Activated CD8-positive, alpha-beta T cell treated with anti-CD3 and anti-CD28 coated beads for 36 hours (primary cell): ENCODE measurements at regions not wholly inside any gene's neighbourhood (a gene's known extent, or its start where the extent isn't known, plus 50 kb on each side); places are given as distances from the start of the nearest gene placed in this dataset.
A peak's percentile ranks its signal among the peaks of the same experiment; 100 is the strongest.

Experiments used
- ATAC-seq: fragments of 200-7000 bp; cut with Tn5 transposase; one replicate; pipeline ENCODE4 v1.10.0; 2021; ENCODE audit warnings: mild to moderate bottlenecking, moderate library complexity
- CTCF ChIA-PET: fragments of 350-600 bp; sonication (Branson Sonifier 250); formaldehyde crosslinking; loops from one replicate; lab custom pipeline; 2021; ENCODE audit warnings: antibody characterized with exemption; lab: Charles Lee
- POLR2A ChIA-PET: fragments of 350-600 bp; sonication (Branson Sonifier 250); formaldehyde crosslinking; loops from one replicate; lab custom pipeline; 2021; ENCODE audit warnings: antibody characterized with exemption; lab: Charles Lee
- DNase-seq: peaks from one replicate; pipeline ENCODE4 v3.0.0-alpha.2; 2020
- H3K27ac Mint-ChIP-seq: one replicate; pipeline ENCODE4 v1.8.0; 2021; ENCODE audit warnings: mild to moderate bottlenecking, mixed read lengths
- H3K27me3 Mint-ChIP-seq: one replicate; pipeline ENCODE4 v1.8.0; 2021; ENCODE audit warnings: mixed read lengths
- H3K36me3 Mint-ChIP-seq: one replicate; pipeline ENCODE4 v1.8.0; 2021; ENCODE audit warnings: low read depth, mixed read lengths
- H3K4me1 Mint-ChIP-seq: one replicate; pipeline ENCODE4 v1.8.0; 2021; ENCODE audit warnings: low read depth, mixed read lengths
- H3K4me3 Mint-ChIP-seq: one replicate; pipeline ENCODE4 v1.8.0; 2021; ENCODE audit warnings: mild to moderate bottlenecking, moderate library complexity, mixed read lengths
- H3K9me3 Mint-ChIP-seq: one replicate; pipeline ENCODE4 v1.8.0; 2021; ENCODE audit warnings: mixed read lengths
- intact Hi-C: fragments of 100-400 bp; cut with micrococcal nuclease; formaldehyde crosslinking; loops from one replicate; pipeline ENCODE4 v1.10.0; 2022
- TF ChIP-seq, protein P1 (sequence below): fragments of 200-600 bp; IDR thresholded peaks from one replicate; pipeline ENCODE4 v1.8.0; 2022; ENCODE audit warnings: antibody characterized with exemption, mild to moderate bottlenecking

- ATAC-seq (no peak), DNase-seq (no peak)
- Mint-ChIP-seq H3K9me3 (no peaks in the 10 kb centered on the region), H3K4me1 (no peaks in the 10 kb centered on the region), H3K27ac (no peak overlapping the region), H3K27me3 (peaks cover 12% of the 10 kb centered on the region), H3K4me3 (no peak overlapping the region), H3K36me3 (no peaks in the 10 kb centered on the region)
- intact Hi-C loops = no loop called here
- POLR2A ChIA-PET = interaction anchor here (0.6 kb wide), 1 partner anchor 152 kb away, joined by 4 read pairs; no protein-coding TSS in a partner anchor
- CTCF ChIA-PET = interaction anchor here (1.0 to 2.3 kb wide), 5 partner anchors 10 to 70 kb away, joined by 3 to 7 read pairs (median 3); no protein-coding TSS in a partner anchor
- TF ChIP-seq, protein P1, sequence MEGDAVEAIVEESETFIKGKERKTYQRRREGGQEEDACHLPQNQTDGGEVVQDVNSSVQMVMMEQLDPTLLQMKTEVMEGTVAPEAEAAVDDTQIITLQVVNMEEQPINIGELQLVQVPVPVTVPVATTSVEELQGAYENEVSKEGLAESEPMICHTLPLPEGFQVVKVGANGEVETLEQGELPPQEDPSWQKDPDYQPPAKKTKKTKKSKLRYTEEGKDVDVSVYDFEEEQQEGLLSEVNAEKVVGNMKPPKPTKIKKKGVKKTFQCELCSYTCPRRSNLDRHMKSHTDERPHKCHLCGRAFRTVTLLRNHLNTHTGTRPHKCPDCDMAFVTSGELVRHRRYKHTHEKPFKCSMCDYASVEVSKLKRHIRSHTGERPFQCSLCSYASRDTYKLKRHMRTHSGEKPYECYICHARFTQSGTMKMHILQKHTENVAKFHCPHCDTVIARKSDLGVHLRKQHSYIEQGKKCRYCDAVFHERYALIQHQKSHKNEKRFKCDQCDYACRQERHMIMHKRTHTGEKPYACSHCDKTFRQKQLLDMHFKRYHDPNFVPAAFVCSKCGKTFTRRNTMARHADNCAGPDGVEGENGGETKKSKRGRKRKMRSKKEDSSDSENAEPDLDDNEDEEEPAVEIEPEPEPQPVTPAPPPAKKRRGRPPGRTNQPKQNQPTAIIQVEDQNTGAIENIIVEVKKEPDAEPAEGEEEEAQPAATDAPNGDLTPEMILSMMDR = no peak
These were observed 162.8 kb downstream of the RCN1 start for GRCh38 chr11:32253706-32254105.

DNA sequence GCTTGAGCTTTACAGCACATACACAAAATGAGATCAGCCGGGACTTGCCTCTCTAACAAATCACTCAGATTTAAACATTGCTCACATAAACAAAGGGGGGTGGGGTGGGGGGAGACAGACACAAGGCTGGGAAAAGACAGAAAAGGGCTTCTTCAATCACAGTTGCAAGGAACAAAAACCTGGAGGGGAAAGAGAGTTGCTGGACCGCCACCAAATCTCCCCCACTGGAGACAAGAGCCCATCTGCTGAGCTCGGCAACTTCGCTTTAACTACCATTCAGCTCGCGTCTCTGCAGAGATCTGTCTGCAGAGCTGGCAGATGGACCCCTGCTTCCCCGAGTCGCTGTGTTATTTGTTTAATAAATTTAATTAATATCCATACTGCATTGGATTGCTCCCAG lies 165.0 kb downstream of the RCN1 start:
- H3K4me3 Mint-ChIP-seq = no peak overlapping the region
- ATAC-seq = no peak
- H3K9me3 Mint-ChIP-seq = no peaks in the 10 kb centered on the region
- peaks cover 13% of the 10 kb centered on the region for H3K27me3 Mint-ChIP-seq
- H3K36me3 Mint-ChIP-seq = no peaks in the 10 kb centered on the region
- peaks cover 2% of the 10 kb centered on the region for H3K4me1 Mint-ChIP-seq
- CTCF ChIA-PET = no interaction called here
- POLR2A ChIA-PET = no interaction called here
- no peak for DNase-seq
- no peak overlapping the region for H3K27ac Mint-ChIP-seq
- TF ChIP-seq, protein P1 = no peak
- intact Hi-C loops = no loop called here

GRCh38 chr11:32256466-32256865 lies 165.6 kb downstream of the RCN1 start:
- Mint-ChIP-seq H3K27ac (no peak overlapping the region), H3K4me3 (no peak overlapping the region), H3K9me3 (no peaks in the 10 kb centered on the region), H3K36me3 (no peaks in the 10 kb centered on the region), H3K4me1 (peaks cover 2% of the 10 kb centered on the region), H3K27me3 (peaks cover 13% of the 10 kb centered on the region)
- CTCF ChIA-PET = no interaction called here
- ATAC-seq (no peak), DNase-seq (no peak)
- TF ChIP-seq, protein P1 = no peak
- POLR2A ChIA-PET = no interaction called here
- intact Hi-C loops = no loop called here

DNA sequence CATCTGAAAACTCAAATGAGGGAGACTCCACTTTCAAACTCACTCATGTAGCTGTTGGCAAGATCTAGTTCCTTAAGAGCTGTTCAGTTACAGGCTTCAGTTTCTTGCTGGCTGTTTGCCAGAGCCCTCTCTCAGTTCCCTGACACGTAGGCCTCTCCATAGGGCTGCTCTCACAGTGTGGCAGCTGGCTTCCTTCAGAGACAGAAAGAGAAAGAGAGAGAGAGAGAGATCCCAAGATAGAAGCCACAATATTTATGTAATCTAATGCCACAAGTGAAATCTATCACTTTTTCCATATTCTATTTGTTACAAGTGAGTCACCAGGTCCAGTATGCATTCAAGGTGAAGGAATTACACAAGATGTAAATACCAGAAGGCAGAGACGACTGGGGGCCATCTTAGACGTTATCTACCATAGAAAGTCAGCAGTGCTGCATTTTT lies 168.8 kb downstream of the RCN1 start:
- Mint-ChIP-seq H3K4me3 (no peak overlapping the region), H3K4me1 (peaks cover 2% of the 10 kb centered on the region), H3K27me3 (peaks cover 17% of the 10 kb centered on the region), H3K9me3 (no peaks in the 10 kb centered on the region), H3K36me3 (no peaks in the 10 kb centered on the region), H3K27ac (no peak overlapping the region)
- ChIA-PET CTCF (interaction anchor here (1.3 kb wide), 1 partner anchor 19 kb away, joined by 5 read pairs; no protein-coding TSS in a partner anchor), POLR2A (no interaction called here)
- intact Hi-C loops = no loop called here
- ATAC-seq (no peak), DNase-seq (peak; percentile 18)
- TF ChIP-seq, protein P1 = no peak

- H3K36me3 Mint-ChIP-seq = no peaks in the 10 kb centered on the region
- TF ChIP-seq, protein P1 = no peak
- no peak for ATAC-seq
- H3K9me3 Mint-ChIP-seq = no peaks in the 10 kb centered on the region
- no peak for DNase-seq
- no peak overlapping the region for H3K4me3 Mint-ChIP-seq
- intact Hi-C loops = no loop called here
- peaks cover 21% of the 10 kb centered on the region for H3K27me3 Mint-ChIP-seq
- peaks cover 2% of the 10 kb centered on the region for H3K4me1 Mint-ChIP-seq
- no peak overlapping the region for H3K27ac Mint-ChIP-seq
- ChIA-PET POLR2A (no interaction called here), CTCF (no interaction called here)
These were observed 171.5 kb downstream of the RCN1 start for GRCh38 chr11:32262367-32262766.
